Ramos (cell line): ENCODE measurements at regions not wholly inside any gene's neighbourhood (a gene's known extent, or its start where the extent isn't known, plus 50 kb on each side); places are given as distances from the start of the nearest gene placed in this dataset.

Experiments used
- in situ Hi-C: fragments of 300-500 bp; cut with MboI; formaldehyde crosslinking; loops from one replicate; pipeline ENCODE4 v1.14.3; 2022; ENCODE audit warnings: low sequenced_read_pairs; ENCODE audit not compliant: unreplicated experiment

- in situ Hi-C loops: no loop called here
Measured at GRCh38 chr2:236317938-236318396, 53.8 kb upstream of the ASB18 start.

GRCh38 chr2:236318401-236318800 is 54.2 kb upstream of the ASB18 start:
- in situ Hi-C loops: no loop called here

GRCh38 chr2:236319036-236319435 is 54.8 kb upstream of the ASB18 start:
- in situ Hi-C loops: no loop called here

GRCh38 chr2:236321415-236321814 is 57.2 kb upstream of the ASB18 start:
- in situ Hi-C loops: no loop called here

- in situ Hi-C loops: no loop called here
Measured at GRCh38 chr2:236333417-236334121, 69.4 kb upstream of the ASB18 start.

- in situ Hi-C loops: no loop called here
Measured at GRCh38 chr2:236334122-236334876, 70.1 kb upstream of the ASB18 start.

- in situ Hi-C loops: no loop called here
Measured at GRCh38 chr2:236335696-236336574, 71.7 kb upstream of the ASB18 start.

- in situ Hi-C loops: no loop called here
Measured at GRCh38 chr2:236336575-236337464, 72.6 kb upstream of the ASB18 start.

GRCh38 chr2:236337465-236338325 is 73.5 kb upstream of the ASB18 start:
- in situ Hi-C loops: no loop called here

- in situ Hi-C loops: no loop called here
Measured at GRCh38 chr2:236338495-236339184, 74.4 kb upstream of the ASB18 start.

- in situ Hi-C loops: no loop called here
Measured at GRCh38 chr2:236340251-236340650, 76.0 kb upstream of the ASB18 start.

GRCh38 chr2:236341067-236341466 is 76.9 kb upstream of the ASB18 start:
- in situ Hi-C loops: no loop called here

GRCh38 chr2:236341721-236342120 is 77.5 kb upstream of the ASB18 start:
- in situ Hi-C loops: no loop called here

- in situ Hi-C loops: no loop called here
Measured at GRCh38 chr2:236342507-236342906, 78.3 kb upstream of the ASB18 start.

GRCh38 chr2:236342951-236343350 is 78.7 kb upstream of the ASB18 start:
- in situ Hi-C loops: no loop called here

- in situ Hi-C loops: no loop called here
Measured at GRCh38 chr2:236343400-236344161, 79.4 kb upstream of the ASB18 start.

- in situ Hi-C loops: no loop called here
Measured at GRCh38 chr2:236344446-236344845, 80.2 kb upstream of the ASB18 start.
